Neural progenitor cell (in vitro differentiated cells): ENCODE measurements at regions not wholly inside any gene's neighbourhood (a gene's known extent, or its start where the extent isn't known, plus 50 kb on each side); places are given as distances from the start of the nearest gene placed in this dataset.

Source experiments
- CTCF ChIP-seq: fragments of 200-600 bp; sonication (generic); IDR thresholded peaks from 2 replicates; pipeline ENCODE4 v1.5.1; 2017; ENCODE audit warnings: antibody characterized with exemption, mild to moderate bottlenecking
- EZH2 ChIP-seq: fragments of 200-600 bp; sonication (generic); IDR thresholded peaks from 2 replicates; pipeline ENCODE4 v1.6.1; 2017; ENCODE audit warnings: antibody characterized with exemption, mild to moderate bottlenecking, moderate library complexity

- TF ChIP-seq CTCF (no peak), EZH2 (no peak)
Measured at GRCh38 chr4:13268165-13268564, 216.0 kb downstream of the RAB28 start.
